ENCODE measurements at regions not wholly inside any gene's neighbourhood (a gene's known extent, or its start where the extent isn't known, plus 50 kb on each side); places are given as distances from the start of the nearest gene placed in this dataset.

DNA sequence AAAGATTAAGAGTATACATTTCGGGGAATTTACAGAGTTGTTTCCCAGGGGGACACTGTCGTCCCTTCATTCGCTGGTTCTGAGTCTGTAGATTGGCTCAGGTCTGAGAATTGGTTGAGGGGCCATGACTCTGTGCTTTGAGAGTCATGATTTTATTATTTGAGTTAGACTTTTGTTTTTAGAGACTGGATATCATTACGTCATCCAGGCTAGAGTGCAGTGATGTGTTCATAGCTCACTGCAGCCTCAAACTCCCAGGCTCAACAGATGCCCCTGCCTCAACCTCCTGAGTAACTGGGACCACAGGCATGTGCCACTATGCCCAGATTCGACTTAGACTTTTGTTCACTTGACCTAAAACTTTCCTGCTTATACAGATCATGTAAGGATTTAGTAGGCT, 112.3 kb upstream of the C14orf180 start:
- TF ChIP-seq POLR2A (IDR thresholded peaks at IDR 0.05; ENCODE audit: low read length) = no peak
- TF ChIP-seq GATA1 (IDR thresholded peaks at IDR 0.05; ENCODE audit: low read depth, low read length) = no peak

All from erythroblast (primary cell).